SKM-1 (cell line): ENCODE measurements at regions not wholly inside any gene's neighbourhood (a gene's known extent, or its start where the extent isn't known, plus 50 kb on each side); places are given as distances from the start of the nearest gene placed in this dataset.

Experiments used
- DNase-seq: peaks from one replicate; lab custom pipeline; 2025; ENCODE audit not compliant: unreplicated experiment; lab: John Stamatoyannopoulos, UW

- DNase-seq, result no peak
Measured at GRCh38 chr4:45102716-45103115, 376.4 kb upstream of the GNPDA2 start.

- no peak for DNase-seq
Measured at GRCh38 chr4:45100956-45101818, 374.8 kb upstream of the GNPDA2 start.

GRCh38 chr4:45099471-45099870 is 373.1 kb upstream of the GNPDA2 start:
- DNase-seq, result no peak

GRCh38 chr4:45094684-45095083 is 368.3 kb upstream of the GNPDA2 start:
- no peak for DNase-seq

GRCh38 chr4:45082101-45082500 is 355.7 kb upstream of the GNPDA2 start:
- DNase-seq, result no peak

- DNase-seq, result no peak
Measured at GRCh38 chr4:45079616-45080015, 353.3 kb upstream of the GNPDA2 start.

GRCh38 chr4:45078201-45078600 is 351.8 kb upstream of the GNPDA2 start:
- no peak for DNase-seq

GRCh38 chr4:45072981-45073380 is 346.6 kb upstream of the GNPDA2 start:
- DNase-seq, result no peak

- DNase-seq, result no peak
Measured at GRCh38 chr4:45064741-45065140, 338.4 kb upstream of the GNPDA2 start.

GRCh38 chr4:45063696-45064095 is 337.3 kb upstream of the GNPDA2 start:
- DNase-seq, result no peak

GRCh38 chr4:45062935-45063545 is 336.7 kb upstream of the GNPDA2 start:
- DNase-seq, result no peak

GRCh38 chr4:45043911-45044310 is 317.6 kb upstream of the GNPDA2 start:
- DNase-seq, result no peak

GRCh38 chr4:45036677-45037076 is 310.3 kb upstream of the GNPDA2 start:
- DNase-seq, result no peak

GRCh38 chr4:45033676-45034419 is 307.5 kb upstream of the GNPDA2 start:
- no peak for DNase-seq

GRCh38 chr4:45030059-45030458 is 303.7 kb upstream of the GNPDA2 start:
- DNase-seq, result no peak

- no peak for DNase-seq
Measured at GRCh38 chr4:45007508-45007907, 281.2 kb upstream of the GNPDA2 start.

- DNase-seq, result no peak
Measured at GRCh38 chr4:45006078-45006477, 279.7 kb upstream of the GNPDA2 start.

GRCh38 chr4:45004847-45005565 is 278.6 kb upstream of the GNPDA2 start:
- no peak for DNase-seq

- no peak for DNase-seq
Measured at GRCh38 chr4:45004326-45004725, 278.0 kb upstream of the GNPDA2 start.

GRCh38 chr4:44996276-44996845 is 270.0 kb upstream of the GNPDA2 start:
- DNase-seq, result no peak

GRCh38 chr4:44988011-44988410 is 261.7 kb upstream of the GNPDA2 start:
- no peak for DNase-seq
